Loucy (cell line): ENCODE measurements at regions not wholly inside any gene's neighbourhood (a gene's known extent, or its start where the extent isn't known, plus 50 kb on each side); places are given as distances from the start of the nearest gene placed in this dataset.

Experiments used
- H2AFZ ChIP-seq: fragments of 200-600 bp; sonication (generic); 2 replicates; pipeline ENCODE4 v1.6.0; 2016; ENCODE audit warnings: antibody characterized with exemption, mild to moderate bottlenecking, low read length, moderate library complexity
- H3F3A ChIP-seq: fragments of 200-600 bp; 2 replicates; pipeline ENCODE4 v1.6.0; 2016; ENCODE audit warnings: antibody characterized with exemption, low read depth, mild to moderate bottlenecking
- H3K27me3 ChIP-seq: fragments of 200-600 bp; sonication (generic); 2 replicates; pipeline ENCODE4 v1.6.1; 2014; ENCODE audit warnings: low read length, mild to moderate bottlenecking; ENCODE audit not compliant: insufficient read depth, poor library complexity, severe bottlenecking
- H3K36me3 ChIP-seq: fragments of 200-600 bp; sonication (generic); 2 replicates; pipeline ENCODE4 v1.6.1; 2016; ENCODE audit warnings: low read length; ENCODE audit not compliant: insufficient read depth
- H3K4me1 ChIP-seq: fragments of 200-600 bp; sonication (generic); 2 replicates; pipeline ENCODE4 v1.5.1; 2014; ENCODE audit warnings: low read length, mild to moderate bottlenecking; ENCODE audit not compliant: insufficient read depth, poor library complexity, severe bottlenecking
- H3K4me2 ChIP-seq: fragments of 200-600 bp; sonication (generic); 2 replicates; pipeline ENCODE4 v1.6.0; 2014; ENCODE audit warnings: antibody characterized with exemption, low read length, low read depth, mild to moderate bottlenecking; ENCODE audit not compliant: poor library complexity, severe bottlenecking
- H3K4me3 ChIP-seq: fragments of 200-600 bp; sonication (generic); 2 replicates; pipeline ENCODE4 v1.5.1; 2014; ENCODE audit warnings: low read length, mild to moderate bottlenecking, mixed read lengths; ENCODE audit not compliant: poor library complexity, severe bottlenecking
- H3K79me2 ChIP-seq: fragments of 200-600 bp; sonication (generic); 2 replicates; pipeline ENCODE4 v1.6.1; 2014; ENCODE audit warnings: low read length; ENCODE audit not compliant: insufficient read depth
- H3K9ac ChIP-seq: fragments of 200-600 bp; sonication (generic); 2 replicates; pipeline ENCODE4 v1.6.0; 2014; ENCODE audit warnings: mild to moderate bottlenecking, low read depth, low read length, moderate library complexity; ENCODE audit not compliant: poor library complexity, severe bottlenecking
- H3K9me2 ChIP-seq: fragments of 200-600 bp; sonication (generic); replicated peaks from 2 replicates; pipeline ENCODE4 v1.6.1; 2016; ENCODE audit warnings: low read depth, low read length, mixed read lengths
- H3K9me3 ChIP-seq: fragments of 200-600 bp; sonication (generic); 2 replicates; pipeline ENCODE4 v1.6.1; 2014; ENCODE audit warnings: mild to moderate bottlenecking, antibody characterized with exemption, low read length, low read depth; ENCODE audit not compliant: insufficient read depth
- H4K20me1 ChIP-seq: fragments of 200-600 bp; sonication (generic); 2 replicates; pipeline ENCODE4 v1.6.0; 2014; ENCODE audit warnings: antibody characterized with exemption, low read length, mild to moderate bottlenecking; ENCODE audit not compliant: insufficient read depth, poor library complexity, severe bottlenecking
- CTCF ChIP-seq: fragments of 200-600 bp; sonication (generic); conservative IDR thresholded peaks from 2 replicates; pipeline ENCODE4 v1.5.1; 2014; ENCODE audit warnings: mild to moderate bottlenecking, antibody characterized with exemption, low read length
- EZH2phosphoT487 ChIP-seq: fragments of 200-600 bp; IDR thresholded peaks from 2 replicates; pipeline ENCODE4 v1.6.1; 2018; ENCODE audit warnings: antibody characterized with exemption, mild to moderate bottlenecking, moderate library complexity, borderline replicate concordance

GRCh38 chr3:46100812-46101211, 73.5 kb upstream of the XCR1 start:
- Histone ChIP-seq H3K36me3 (no peaks in the 10 kb centered on the region), H3K9ac (no peak overlapping the region), H3F3A (peaks cover 10% of the 10 kb centered on the region; the same call in 1 of the 2 replicates), H3K4me3 (no peak overlapping the region), H3K9me3 (no peaks in the 10 kb centered on the region), H3K27me3 (no peaks in the 10 kb centered on the region), H3K79me2 (no peaks in the 10 kb centered on the region), H3K4me2 (no peak overlapping the region), H3K9me2 (no peaks in the 10 kb centered on the region), H2AFZ (no peak overlapping the region), H4K20me1 (no peaks in the 10 kb centered on the region), H3K4me1 (peaks cover 55% of the 10 kb centered on the region)
- TF ChIP-seq CTCF (no peak), EZH2phosphoT487 (no peak)

DNA sequence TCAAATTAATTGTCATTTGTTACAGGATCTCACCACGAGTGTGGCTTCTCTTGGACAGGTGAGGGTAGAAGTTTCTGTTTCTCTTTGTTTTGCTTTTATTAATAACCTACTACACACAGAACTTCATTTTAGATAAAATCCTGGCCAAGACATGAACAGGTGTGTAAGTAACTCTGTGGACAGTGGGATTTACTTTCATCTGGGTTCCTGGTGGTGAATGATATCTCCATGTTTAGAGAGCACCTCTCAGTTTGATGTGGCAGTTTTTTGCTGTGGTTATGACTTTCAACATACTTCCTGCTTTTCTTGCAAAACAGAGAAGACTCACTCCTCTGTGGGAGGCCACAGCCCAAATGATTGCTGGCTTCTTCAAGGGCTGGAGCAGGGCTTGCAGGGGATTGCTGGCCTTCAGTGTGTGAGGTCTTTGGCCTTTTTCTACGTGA, 71.1 kb upstream of the XCR1 start:
- Histone ChIP-seq H3F3A (peaks cover 10% of the 10 kb centered on the region; the same call in 1 of the 2 replicates), H3K9me2 (no peaks in the 10 kb centered on the region), H3K36me3 (no peaks in the 10 kb centered on the region), H3K79me2 (no peaks in the 10 kb centered on the region), H2AFZ (0 out of 2 replicates have a peak overlapping the region, but pooled peaks have one; percentile 4), H3K4me2 (peak overlapping the region; percentile 61), H3K4me3 (peak overlapping the region; percentile 31), H3K27me3 (no peaks in the 10 kb centered on the region), H4K20me1 (no peaks in the 10 kb centered on the region), H3K4me1 (peaks cover 52% of the 10 kb centered on the region), H3K9ac (peak overlapping the region; percentile 67), H3K9me3 (no peaks in the 10 kb centered on the region)
- TF ChIP-seq CTCF (no peak), EZH2phosphoT487 (no peak)

GRCh38 chr3:46097691-46098241, 70.5 kb upstream of the XCR1 start:
- H3F3A ChIP-seq: peaks cover 10% of the 10 kb centered on the region; the same call in 1 of the 2 replicates
- peak overlapping the region; percentile 61 for H3K4me2 ChIP-seq
- H3K4me3 ChIP-seq: peak overlapping the region; percentile 31
- no peaks in the 10 kb centered on the region for H3K9me2 ChIP-seq
- peak overlapping the region; percentile 4; the same call in 1 of the 2 replicates for H2AFZ ChIP-seq
- no peak for TF ChIP-seq CTCF
- TF ChIP-seq EZH2phosphoT487: no peak
- H4K20me1 ChIP-seq: no peaks in the 10 kb centered on the region
- no peaks in the 10 kb centered on the region for H3K79me2 ChIP-seq
- H3K4me1 ChIP-seq: peaks cover 53% of the 10 kb centered on the region
- H3K36me3 ChIP-seq: no peaks in the 10 kb centered on the region
- H3K9ac ChIP-seq: peak overlapping the region; percentile 67
- H3K27me3 ChIP-seq: no peaks in the 10 kb centered on the region
- no peaks in the 10 kb centered on the region for H3K9me3 ChIP-seq
